RWPE2 (cell line): ENCODE measurements at regions not wholly inside any gene's neighbourhood (a gene's known extent, or its start where the extent isn't known, plus 50 kb on each side); places are given as distances from the start of the nearest gene placed in this dataset.

Experiments
- ATAC-seq: fragments of 200-7000 bp; cut with Tn5 transposase; 3 replicates; pipeline ENCODE4 v1.9.1; 2021; ENCODE audit warnings: low read depth
- DNase-seq: peaks from one replicate; pipeline ENCODE4 v3.0.0-alpha.2; 2020; ENCODE audit warnings: low spot score
- H3K27ac ChIP-seq: fragments of 450-650 bp; 2 replicates; pipeline ENCODE4 v1.5.1; 2017; ENCODE audit warnings: mild to moderate bottlenecking; ENCODE audit not compliant: poor library complexity, severe bottlenecking
- H3K27me3 ChIP-seq: fragments of 250-450 bp; sonication (Bioruptor Pico); 2 replicates; pipeline ENCODE4 v1.5.1; 2021; ENCODE audit warnings: mild to moderate bottlenecking, moderate library complexity; ENCODE audit not compliant: insufficient read depth, poor library complexity, severe bottlenecking
- H3K36me3 ChIP-seq: fragments of 250-450 bp; sonication (Bioruptor Pico); 2 replicates; pipeline ENCODE4 v1.5.1; 2020; ENCODE audit warnings: low read depth, mild to moderate bottlenecking, moderate library complexity
- H3K4me1 ChIP-seq: fragments of 250-450 bp; sonication (Bioruptor Pico); 2 replicates; pipeline ENCODE4 v1.5.1; 2021; ENCODE audit warnings: mild to moderate bottlenecking, moderate library complexity; ENCODE audit not compliant: insufficient read depth, poor library complexity, severe bottlenecking
- H3K4me3 ChIP-seq: fragments of 250-450 bp; sonication (Bioruptor Pico); 2 replicates; pipeline ENCODE4 v1.5.1; 2021; ENCODE audit warnings: mild to moderate bottlenecking, moderate library complexity; ENCODE audit not compliant: severe bottlenecking
- H3K9me3 ChIP-seq: fragments of 250-450 bp; sonication (Bioruptor Pico); 2 replicates; pipeline ENCODE4 v1.5.1; 2021; ENCODE audit warnings: mild to moderate bottlenecking, moderate library complexity; ENCODE audit not compliant: severe bottlenecking
- CTCF ChIP-seq: fragments of 450-650 bp; IDR thresholded peaks from one replicate; pipeline ENCODE4 v1.5.1; 2017; ENCODE audit warnings: mild to moderate bottlenecking, moderate library complexity; ENCODE audit not compliant: poor library complexity, severe bottlenecking

- DNase-seq = no peak
- Histone ChIP-seq H3K4me3 (no peak overlapping the region), H3K27me3 (no peaks in the 10 kb centered on the region), H3K4me1 (no peaks in the 10 kb centered on the region), H3K9me3 (no peaks in the 10 kb centered on the region), H3K27ac (no peak overlapping the region), H3K36me3 (no peaks in the 10 kb centered on the region)
- no peak for TF ChIP-seq CTCF
- ATAC-seq = no peak
Measured at GRCh38 chr14:38848243-38848935, 254.6 kb downstream of the SEC23A start.

GRCh38 chr14:38847161-38847560 is 255.9 kb downstream of the SEC23A start:
- DNase-seq (no peak), ATAC-seq (no peak)
- Histone ChIP-seq H3K4me1 (no peaks in the 10 kb centered on the region), H3K27ac (no peak overlapping the region), H3K27me3 (no peaks in the 10 kb centered on the region), H3K36me3 (no peaks in the 10 kb centered on the region), H3K4me3 (no peak overlapping the region), H3K9me3 (no peaks in the 10 kb centered on the region)
- no peak for TF ChIP-seq CTCF

GRCh38 chr14:38839694-38840365 is 263.2 kb downstream of the SEC23A start:
- Histone ChIP-seq H3K36me3 (no peaks in the 10 kb centered on the region), H3K4me3 (no peak overlapping the region), H3K9me3 (no peaks in the 10 kb centered on the region), H3K27ac (no peak overlapping the region), H3K27me3 (no peaks in the 10 kb centered on the region), H3K4me1 (no peaks in the 10 kb centered on the region)
- no peak for TF ChIP-seq CTCF
- DNase-seq (no peak), ATAC-seq (peak; percentile 58)

- ATAC-seq (no peak), DNase-seq (no peak)
Measured at GRCh38 chr14:38838979-38839323, 264.1 kb downstream of the SEC23A start.

More at GRCh38 chr14:38838979-38839323, 264.1 kb downstream of the SEC23A start:
- H3K4me1 ChIP-seq = no peaks in the 10 kb centered on the region
- H3K27me3 ChIP-seq = no peaks in the 10 kb centered on the region
- H3K4me3 ChIP-seq = no peak overlapping the region
- H3K9me3 ChIP-seq = no peaks in the 10 kb centered on the region
- H3K36me3 ChIP-seq = no peaks in the 10 kb centered on the region
- no peak overlapping the region for H3K27ac ChIP-seq
- no peak for TF ChIP-seq CTCF
